ENCODE measurements at regions not wholly inside any gene's neighbourhood (a gene's known extent, or its start where the extent isn't known, plus 50 kb on each side); places are given as distances from the start of the nearest gene placed in this dataset.

GRCh38 chr2:238685327-238685709 lies 162.6 kb upstream of the TWIST2 start:
- TF ChIP-seq CTCF (IDR thresholded peaks at IDR 0.05; ENCODE audit: poor library complexity, severe bottlenecking), result no peak
- ATAC-seq (ENCODE audit: low read depth), result no peak

GRCh38 chr2:238685713-238686112 lies 162.2 kb upstream of the TWIST2 start:
- DNase-seq (ENCODE audit: low spot score) (no peak), ATAC-seq (ENCODE audit: low read depth) (no peak)
- no peaks in the 10 kb centered on the region for H3K36me3 ChIP-seq (ENCODE audit: low read depth)
- H3K27me3 ChIP-seq (ENCODE audit: insufficient read depth, poor library complexity, severe bottlenecking), result no peaks in the 10 kb centered on the region
- H3K4me1 ChIP-seq (ENCODE audit: insufficient read depth, poor library complexity, severe bottlenecking), result peaks cover 19% of the 10 kb centered on the region
- no peaks in the 10 kb centered on the region for H3K9me3 ChIP-seq (ENCODE audit: severe bottlenecking)
- peak overlapping the region; percentile 83 for H3K27ac ChIP-seq (ENCODE audit: poor library complexity, severe bottlenecking)
- H3K4me3 ChIP-seq (ENCODE audit: severe bottlenecking), result no peak overlapping the region
- TF ChIP-seq CTCF (IDR thresholded peaks at IDR 0.05; ENCODE audit: poor library complexity, severe bottlenecking), result no peak

More at GRCh38 chr2:238685327-238685709, 162.6 kb upstream of the TWIST2 start:
- Histone ChIP-seq H3K36me3 (ENCODE audit: low read depth) (no peaks in the 10 kb centered on the region), H3K27ac (ENCODE audit: poor library complexity, severe bottlenecking) (peak overlapping the region; percentile 83), H3K4me3 (ENCODE audit: severe bottlenecking) (no peak overlapping the region), H3K27me3 (ENCODE audit: insufficient read depth, poor library complexity, severe bottlenecking) (no peaks in the 10 kb centered on the region), H3K9me3 (ENCODE audit: severe bottlenecking) (no peaks in the 10 kb centered on the region), H3K4me1 (ENCODE audit: insufficient read depth, poor library complexity, severe bottlenecking) (peaks cover 19% of the 10 kb centered on the region)
- no peak for DNase-seq (ENCODE audit: low spot score)

- peaks cover 19% of the 10 kb centered on the region for H3K4me1 ChIP-seq (ENCODE audit: insufficient read depth, poor library complexity, severe bottlenecking)
- no peaks in the 10 kb centered on the region for H3K36me3 ChIP-seq (ENCODE audit: low read depth)
- H3K9me3 ChIP-seq (ENCODE audit: severe bottlenecking), result no peaks in the 10 kb centered on the region
- peak overlapping the region; percentile 83 for H3K27ac ChIP-seq (ENCODE audit: poor library complexity, severe bottlenecking)
- no peaks in the 10 kb centered on the region for H3K27me3 ChIP-seq (ENCODE audit: insufficient read depth, poor library complexity, severe bottlenecking)
- no peak for DNase-seq (ENCODE audit: low spot score)
- ATAC-seq (ENCODE audit: low read depth), result no peak
- TF ChIP-seq CTCF (IDR thresholded peaks at IDR 0.05; ENCODE audit: poor library complexity, severe bottlenecking), result no peak
- no peak overlapping the region for H3K4me3 ChIP-seq (ENCODE audit: severe bottlenecking)
Observed at GRCh38 chr2:238686223-238686622, 161.7 kb upstream of the TWIST2 start.

GRCh38 chr2:238688193-238689153 lies 159.4 kb upstream of the TWIST2 start:
- H3K4me3 ChIP-seq (ENCODE audit: severe bottlenecking), result no peak overlapping the region
- no peaks in the 10 kb centered on the region for H3K9me3 ChIP-seq (ENCODE audit: severe bottlenecking)
- H3K36me3 ChIP-seq (ENCODE audit: low read depth), result no peaks in the 10 kb centered on the region
- ATAC-seq (ENCODE audit: low read depth), result no peak
- no peak for DNase-seq (ENCODE audit: low spot score)
- H3K4me1 ChIP-seq (ENCODE audit: insufficient read depth, poor library complexity, severe bottlenecking), result peaks cover 19% of the 10 kb centered on the region
- no peak overlapping the region for H3K27ac ChIP-seq (ENCODE audit: poor library complexity, severe bottlenecking)
- TF ChIP-seq CTCF (IDR thresholded peaks at IDR 0.05; ENCODE audit: poor library complexity, severe bottlenecking), result no peak
- no peaks in the 10 kb centered on the region for H3K27me3 ChIP-seq (ENCODE audit: insufficient read depth, poor library complexity, severe bottlenecking)

GRCh38 chr2:238689331-238689730 lies 158.6 kb upstream of the TWIST2 start:
- TF ChIP-seq CTCF (IDR thresholded peaks at IDR 0.05; ENCODE audit: poor library complexity, severe bottlenecking), result no peak
- Histone ChIP-seq H3K4me3 (ENCODE audit: severe bottlenecking) (no peak overlapping the region), H3K4me1 (ENCODE audit: insufficient read depth, poor library complexity, severe bottlenecking) (peaks cover 12% of the 10 kb centered on the region), H3K27ac (ENCODE audit: poor library complexity, severe bottlenecking) (no peak overlapping the region), H3K9me3 (ENCODE audit: severe bottlenecking) (no peaks in the 10 kb centered on the region), H3K36me3 (ENCODE audit: low read depth) (no peaks in the 10 kb centered on the region), H3K27me3 (ENCODE audit: insufficient read depth, poor library complexity, severe bottlenecking) (no peaks in the 10 kb centered on the region)
- no peak for DNase-seq (ENCODE audit: low spot score)
- no peak for ATAC-seq (ENCODE audit: low read depth)

Measured in RWPE2 (cell line).